Smooth muscle cell (in vitro differentiated cells): ENCODE measurements at regions not wholly inside any gene's neighbourhood (a gene's known extent, or its start where the extent isn't known, plus 50 kb on each side); places are given as distances from the start of the nearest gene placed in this dataset.

ENCODE experiments used
- DNase-seq: peaks from one replicate; lab custom pipeline; 2025; ENCODE audit not compliant: unreplicated experiment; lab: John Stamatoyannopoulos, UW
- H2AFZ ChIP-seq: fragments of 200-600 bp; sonication (generic); 2 replicates; pipeline ENCODE4 v1.6.0; 2016; ENCODE audit warnings: antibody characterized with exemption, low read depth, mild to moderate bottlenecking
- H3F3A ChIP-seq: fragments of 200-600 bp; sonication (generic); 2 replicates; pipeline ENCODE4 v1.6.0; 2017; ENCODE audit warnings: antibody characterized with exemption, low read depth
- H3K27ac ChIP-seq: fragments of 200-600 bp; sonication (generic); 2 replicates; pipeline ENCODE4 v1.5.1; 2016; ENCODE audit warnings: low read depth, mild to moderate bottlenecking
- H3K27me3 ChIP-seq: fragments of 200-600 bp; sonication (generic); 2 replicates; pipeline ENCODE4 v1.6.1; 2016; ENCODE audit warnings: low read depth, mild to moderate bottlenecking
- H3K36me3 ChIP-seq: fragments of 200-600 bp; sonication (generic); 2 replicates; pipeline ENCODE4 v1.5.1; 2016; ENCODE audit warnings: low read depth
- H3K4me1 ChIP-seq: fragments of 200-600 bp; sonication (generic); 2 replicates; pipeline ENCODE4 v1.5.1; 2016; ENCODE audit warnings: low read depth
- H3K4me2 ChIP-seq: fragments of 200-600 bp; sonication (generic); 2 replicates; pipeline ENCODE4 v1.6.0; 2016; ENCODE audit warnings: mild to moderate bottlenecking
- H3K4me3 ChIP-seq: fragments of 200-600 bp; sonication (generic); 2 replicates; pipeline ENCODE4 v1.5.1; 2016; ENCODE audit warnings: mild to moderate bottlenecking
- H3K79me2 ChIP-seq: fragments of 200-600 bp; sonication (generic); 2 replicates; pipeline ENCODE4 v1.6.0; 2016; ENCODE audit warnings: low read depth, mild to moderate bottlenecking
- H3K9ac ChIP-seq: fragments of 200-600 bp; sonication (generic); 2 replicates; pipeline ENCODE4 v1.6.0; 2016; ENCODE audit warnings: low read depth
- H3K9me3 ChIP-seq: fragments of 200-600 bp; sonication (generic); replicated peaks from 2 replicates; pipeline ENCODE4 v1.5.1; 2016; ENCODE audit warnings: low read depth
- H4K20me1 ChIP-seq: fragments of 200-600 bp; sonication (generic); 2 replicates; pipeline ENCODE4 v1.6.0; 2016; ENCODE audit warnings: low read depth
- WGBS: methylation state at CpG from one replicate; pipeline ENCODE4 v1.1.7; 2016; ENCODE audit warnings: low lambda C conversion rate; 5-methylcytosine and 5-hydroxymethylcytosine counted together
- TF ChIP-seq, protein P1 (sequence below): fragments of 200-600 bp; sonication (generic); IDR thresholded peaks from 2 replicates; pipeline ENCODE4 v1.5.1; 2017; ENCODE audit warnings: borderline replicate concordance, mild to moderate bottlenecking, antibody characterized with exemption; ENCODE audit not compliant: insufficient read depth, poor library complexity, severe bottlenecking

DNA sequence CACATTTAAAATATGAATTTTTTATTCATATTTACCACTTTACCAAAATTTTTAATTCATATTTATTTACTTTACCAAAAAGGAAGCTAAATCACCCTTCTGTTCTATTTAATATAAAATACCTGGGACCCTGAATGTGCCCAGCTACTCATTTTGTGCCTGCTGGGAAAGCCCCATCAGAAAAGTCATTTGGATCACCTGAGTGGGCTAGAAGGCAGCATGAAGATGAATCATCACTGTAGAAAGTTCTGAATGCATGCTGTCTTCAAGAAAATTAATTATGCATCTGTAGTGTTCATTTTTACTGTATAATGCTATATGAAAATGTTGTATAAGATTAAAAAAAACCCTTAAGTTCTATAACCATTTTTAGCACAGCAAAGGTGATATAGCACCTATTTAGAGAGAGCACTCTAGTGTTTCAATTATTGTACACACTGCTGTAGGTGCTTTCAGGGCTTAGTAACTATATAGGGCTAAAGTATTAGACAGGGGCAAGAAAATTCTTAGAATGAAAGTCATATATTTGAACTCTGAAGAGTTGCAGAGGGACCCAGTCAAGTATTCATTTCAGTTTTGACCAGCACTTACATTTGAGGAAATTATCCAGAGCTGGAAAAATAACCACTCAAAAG, 175.1 kb downstream of the NFKBIZ start:
- Histone ChIP-seq H3K4me1 (no peaks in the 10 kb centered on the region), H3K36me3 (no peaks in the 10 kb centered on the region), H3K9ac (no peak overlapping the region), H4K20me1 (no peaks in the 10 kb centered on the region), H3K27me3 (no peaks in the 10 kb centered on the region), H3K9me3 (no peaks in the 10 kb centered on the region), H3K4me3 (no peak overlapping the region), H3K4me2 (peak overlapping the region; percentile 49), H2AFZ (no peak overlapping the region), H3F3A (no peaks in the 10 kb centered on the region), H3K27ac (peak overlapping the region; percentile 4), H3K79me2 (no peaks in the 10 kb centered on the region)
- TF ChIP-seq, protein P1, sequence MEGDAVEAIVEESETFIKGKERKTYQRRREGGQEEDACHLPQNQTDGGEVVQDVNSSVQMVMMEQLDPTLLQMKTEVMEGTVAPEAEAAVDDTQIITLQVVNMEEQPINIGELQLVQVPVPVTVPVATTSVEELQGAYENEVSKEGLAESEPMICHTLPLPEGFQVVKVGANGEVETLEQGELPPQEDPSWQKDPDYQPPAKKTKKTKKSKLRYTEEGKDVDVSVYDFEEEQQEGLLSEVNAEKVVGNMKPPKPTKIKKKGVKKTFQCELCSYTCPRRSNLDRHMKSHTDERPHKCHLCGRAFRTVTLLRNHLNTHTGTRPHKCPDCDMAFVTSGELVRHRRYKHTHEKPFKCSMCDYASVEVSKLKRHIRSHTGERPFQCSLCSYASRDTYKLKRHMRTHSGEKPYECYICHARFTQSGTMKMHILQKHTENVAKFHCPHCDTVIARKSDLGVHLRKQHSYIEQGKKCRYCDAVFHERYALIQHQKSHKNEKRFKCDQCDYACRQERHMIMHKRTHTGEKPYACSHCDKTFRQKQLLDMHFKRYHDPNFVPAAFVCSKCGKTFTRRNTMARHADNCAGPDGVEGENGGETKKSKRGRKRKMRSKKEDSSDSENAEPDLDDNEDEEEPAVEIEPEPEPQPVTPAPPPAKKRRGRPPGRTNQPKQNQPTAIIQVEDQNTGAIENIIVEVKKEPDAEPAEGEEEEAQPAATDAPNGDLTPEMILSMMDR: no peak
- DNase-seq: no peak

DNA sequence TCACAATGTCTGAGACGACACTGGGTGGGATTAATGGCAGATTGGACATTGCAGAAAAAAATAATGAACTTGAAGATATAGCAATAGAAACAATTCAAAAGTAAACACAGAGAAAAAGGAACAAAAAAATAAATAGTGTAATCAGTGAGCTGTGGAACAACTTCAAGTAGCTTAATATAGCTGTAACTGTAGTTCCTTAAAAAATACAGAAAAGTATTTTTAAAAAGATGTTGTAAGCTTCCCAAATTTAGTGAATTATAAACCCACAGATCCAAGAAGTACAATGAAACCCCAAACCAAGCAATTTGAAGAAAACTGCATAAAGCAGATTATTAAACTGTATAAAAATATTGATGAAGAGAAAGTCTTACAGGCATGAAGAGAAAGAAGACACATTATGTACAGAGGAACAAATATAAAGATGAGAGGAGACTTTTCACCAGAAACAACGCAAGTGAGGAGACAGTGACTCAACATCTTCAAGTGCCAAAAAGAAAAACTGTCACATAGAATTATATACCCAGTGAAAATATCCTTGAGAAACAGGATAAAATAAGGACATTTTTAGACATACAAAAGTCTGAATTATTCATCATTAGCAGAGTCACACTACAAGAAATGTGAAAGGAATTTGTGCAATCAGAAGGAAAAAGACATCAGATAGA, 176.4 kb downstream of the NFKBIZ start:
- no peak overlapping the region for H3K4me3 ChIP-seq
- H3K27me3 ChIP-seq: no peaks in the 10 kb centered on the region
- H3K27ac ChIP-seq: peak overlapping the region; percentile 4
- no peaks in the 10 kb centered on the region for H3K79me2 ChIP-seq
- H3K36me3 ChIP-seq: no peaks in the 10 kb centered on the region
- no peaks in the 10 kb centered on the region for H3K9me3 ChIP-seq
- H3K9ac ChIP-seq: no peak overlapping the region
- TF ChIP-seq, protein P1: no peak
- no peak overlapping the region for H3K4me2 ChIP-seq
- 50% methylated on average over 2 of the region's 2 CpGs for WGBS
- H3K4me1 ChIP-seq: no peaks in the 10 kb centered on the region
- no peak overlapping the region for H2AFZ ChIP-seq
- no peaks in the 10 kb centered on the region for H4K20me1 ChIP-seq
- no peak for DNase-seq
- H3F3A ChIP-seq: no peaks in the 10 kb centered on the region

DNA sequence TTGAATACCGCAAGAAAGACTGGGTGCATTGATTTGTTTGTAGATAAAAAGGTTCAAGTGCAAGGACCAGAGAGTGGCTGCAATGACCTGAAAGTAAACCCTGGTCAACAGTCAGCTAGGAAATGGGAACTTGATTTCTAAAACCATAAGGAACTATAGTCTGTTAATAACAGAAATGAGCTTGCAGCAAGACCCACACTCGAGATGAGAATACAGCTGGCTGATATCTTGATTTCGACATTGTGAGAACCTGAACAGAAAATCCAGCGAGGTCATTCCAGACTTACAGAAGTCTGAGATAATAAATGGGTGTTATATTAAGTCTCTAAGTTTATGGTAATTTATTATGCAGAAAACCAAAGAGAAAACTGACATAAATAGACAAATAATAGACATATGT, 177.3 kb downstream of the NFKBIZ start:
- Histone ChIP-seq H3K4me1 (no peaks in the 10 kb centered on the region), H2AFZ (no peak overlapping the region), H3K27me3 (no peaks in the 10 kb centered on the region), H3K4me3 (no peak overlapping the region), H4K20me1 (no peaks in the 10 kb centered on the region), H3K9ac (no peak overlapping the region), H3K4me2 (no peak overlapping the region), H3F3A (no peaks in the 10 kb centered on the region), H3K79me2 (no peaks in the 10 kb centered on the region), H3K27ac (no peak overlapping the region), H3K36me3 (no peaks in the 10 kb centered on the region), H3K9me3 (no peaks in the 10 kb centered on the region)
- no peak for DNase-seq
- 92% methylated on average over 4 of the region's 4 CpGs for WGBS
- TF ChIP-seq, protein P1: no peak

DNA sequence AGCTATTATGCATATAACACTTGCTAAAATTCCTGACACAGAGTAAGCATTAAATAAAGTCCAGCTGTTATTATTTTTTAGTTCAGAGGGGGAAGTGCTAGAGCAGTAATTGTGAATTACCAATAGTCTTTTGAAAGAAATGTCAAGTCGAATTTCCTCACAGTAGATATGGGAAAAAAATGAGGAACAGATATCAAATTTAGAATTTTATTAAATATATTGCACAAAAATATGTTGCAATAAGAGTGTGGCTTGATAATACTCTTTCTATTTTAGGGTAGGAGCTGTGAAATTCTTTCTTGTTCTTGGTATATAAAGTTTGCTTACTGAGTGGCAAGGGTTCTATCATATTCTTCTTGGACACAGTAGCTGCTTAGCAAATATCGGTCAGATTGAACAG, 181.3 kb downstream of the NFKBIZ start:
- H3K4me2 ChIP-seq: no peak overlapping the region
- no peaks in the 10 kb centered on the region for H3K79me2 ChIP-seq
- no peak overlapping the region for H2AFZ ChIP-seq
- no peaks in the 10 kb centered on the region for H3K9me3 ChIP-seq
- H3K36me3 ChIP-seq: no peaks in the 10 kb centered on the region
- TF ChIP-seq, protein P1: no peak
- no peak for DNase-seq
- no peaks in the 10 kb centered on the region for H3F3A ChIP-seq
- H3K9ac ChIP-seq: no peak overlapping the region
- WGBS: 82% methylated on average over 2 of the region's 2 CpGs
- no peak overlapping the region for H3K27ac ChIP-seq
- no peaks in the 10 kb centered on the region for H3K27me3 ChIP-seq
- no peak overlapping the region for H3K4me3 ChIP-seq
- H4K20me1 ChIP-seq: no peaks in the 10 kb centered on the region
- no peaks in the 10 kb centered on the region for H3K4me1 ChIP-seq
